ENCODE measurements at regions not wholly inside any gene's neighbourhood (a gene's known extent, or its start where the extent isn't known, plus 50 kb on each side); places are given as distances from the start of the nearest gene placed in this dataset.

- Mint-ChIP-seq H3K27ac (no peak overlapping the region), H3K4me3 (no peak overlapping the region), H3K27me3 (no peaks in the 10 kb centered on the region), H3K36me3 (no peaks in the 10 kb centered on the region), H3K9me3 (no peaks in the 10 kb centered on the region), H3K4me1 (no peaks in the 10 kb centered on the region)
Measured at GRCh38 chr1:232561381-232561780, 68.6 kb downstream of the SIPA1L2 start.

DNA sequence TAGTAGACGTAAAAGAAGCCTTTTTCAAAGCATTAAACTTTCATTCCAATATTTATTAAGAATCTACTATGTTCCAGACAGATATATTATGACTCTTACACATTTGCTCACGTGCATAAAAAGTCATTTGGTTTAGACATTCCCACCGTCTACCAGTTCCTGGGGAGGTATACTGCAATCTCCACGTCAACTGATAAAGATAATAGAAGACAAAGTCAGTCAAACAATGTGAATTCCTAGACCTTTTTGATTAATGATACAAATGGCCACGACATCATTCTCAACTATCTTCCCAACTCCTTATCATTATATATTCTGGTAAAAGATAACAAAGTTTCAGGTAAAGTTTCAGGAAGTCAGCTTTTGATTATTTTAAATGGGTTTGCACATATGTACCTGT, 69.0 kb downstream of the SIPA1L2 start:
- Mint-ChIP-seq H3K27ac (no peak overlapping the region), H3K36me3 (no peaks in the 10 kb centered on the region), H3K4me1 (no peaks in the 10 kb centered on the region), H3K4me3 (no peak overlapping the region), H3K27me3 (no peaks in the 10 kb centered on the region), H3K9me3 (no peaks in the 10 kb centered on the region)

- no peaks in the 10 kb centered on the region for H3K36me3 Mint-ChIP-seq
- no peak overlapping the region for H3K27ac Mint-ChIP-seq
- H3K9me3 Mint-ChIP-seq: no peaks in the 10 kb centered on the region
- H3K4me3 Mint-ChIP-seq: no peak overlapping the region
- no peaks in the 10 kb centered on the region for H3K27me3 Mint-ChIP-seq
- no peaks in the 10 kb centered on the region for H3K4me1 Mint-ChIP-seq
Measured at GRCh38 chr1:232558954-232559353, 71.0 kb downstream of the SIPA1L2 start.

DNA sequence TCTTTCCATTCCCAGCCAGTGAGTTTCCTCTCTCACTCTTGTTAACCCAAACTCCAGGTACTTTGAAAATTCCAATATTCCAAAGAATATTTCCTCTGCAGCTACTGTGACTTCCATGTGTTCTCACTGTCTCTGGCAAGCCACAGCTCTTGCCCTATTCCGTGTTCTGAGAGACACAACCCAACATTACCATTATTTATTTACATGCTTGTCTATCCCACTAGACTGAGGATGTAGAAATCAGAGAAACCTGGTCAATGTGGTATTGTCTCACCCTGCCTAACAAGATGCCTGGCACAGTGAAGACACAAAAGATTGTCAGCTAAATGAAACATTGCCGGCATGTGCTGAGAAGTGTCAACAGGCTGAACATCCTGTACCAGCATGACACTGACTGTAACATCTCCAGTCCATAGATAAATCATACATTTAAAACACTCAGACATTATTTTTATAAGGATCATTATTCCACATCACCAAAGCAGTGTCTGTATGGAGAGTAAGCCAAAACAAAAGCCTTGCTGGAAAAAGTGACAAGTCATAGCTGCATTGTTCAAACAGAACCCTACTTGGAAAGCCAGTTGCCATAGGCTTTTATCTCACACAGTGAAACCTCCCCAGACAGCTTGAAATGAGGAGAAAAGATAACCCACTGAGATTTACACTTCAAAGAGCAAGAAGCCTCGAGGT, 72.3 kb downstream of the SIPA1L2 start:
- Mint-ChIP-seq H3K9me3 (no peaks in the 10 kb centered on the region), H3K4me3 (no peak overlapping the region), H3K36me3 (no peaks in the 10 kb centered on the region), H3K4me1 (no peaks in the 10 kb centered on the region), H3K27me3 (no peaks in the 10 kb centered on the region), H3K27ac (no peak overlapping the region)

- H3K4me1 Mint-ChIP-seq: no peaks in the 10 kb centered on the region
- no peaks in the 10 kb centered on the region for H3K36me3 Mint-ChIP-seq
- no peaks in the 10 kb centered on the region for H3K27me3 Mint-ChIP-seq
- no peaks in the 10 kb centered on the region for H3K9me3 Mint-ChIP-seq
- no peak overlapping the region for H3K27ac Mint-ChIP-seq
- H3K4me3 Mint-ChIP-seq: no peak overlapping the region
Measured at GRCh38 chr1:232557096-232557495, 72.8 kb downstream of the SIPA1L2 start.

- Mint-ChIP-seq H3K9me3 (no peaks in the 10 kb centered on the region), H3K27me3 (no peaks in the 10 kb centered on the region), H3K4me3 (no peak overlapping the region), H3K4me1 (no peaks in the 10 kb centered on the region), H3K27ac (no peak overlapping the region), H3K36me3 (no peaks in the 10 kb centered on the region)
Measured at GRCh38 chr1:232556351-232556750, 73.6 kb downstream of the SIPA1L2 start.

DNA sequence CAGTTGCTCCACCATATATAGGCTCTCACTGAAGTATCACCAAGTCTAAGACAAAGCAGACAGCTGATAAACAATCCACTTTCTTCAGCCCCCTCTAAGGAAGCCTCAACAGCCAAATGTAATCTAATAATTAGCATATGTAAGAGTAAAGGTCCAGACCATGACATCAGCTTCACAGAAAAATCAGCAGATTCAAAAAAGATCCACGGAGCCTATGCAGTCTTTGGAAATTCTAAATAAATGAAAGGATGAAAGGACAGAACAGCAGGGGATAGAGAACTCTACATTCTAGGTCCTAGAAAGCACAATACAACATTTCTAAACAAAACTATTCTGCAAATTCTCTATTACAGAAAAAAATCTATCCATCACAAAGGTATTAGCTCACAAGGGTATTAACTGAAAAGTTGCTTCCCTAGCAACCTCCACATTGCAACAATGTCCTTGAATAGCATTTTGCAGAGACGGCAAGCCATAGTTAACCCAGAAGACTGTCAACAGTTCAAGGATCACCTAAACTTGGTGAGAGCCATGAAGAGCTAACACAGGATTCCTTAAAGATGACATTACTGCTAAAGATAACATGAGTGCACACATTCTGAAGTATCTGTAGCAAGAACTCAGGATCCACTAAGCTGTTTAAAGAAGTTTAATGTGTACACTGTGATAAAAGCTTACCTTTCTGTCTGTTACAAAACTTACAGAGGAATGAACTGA, 74.3 kb downstream of the SIPA1L2 start:
- H3K9me3 Mint-ChIP-seq: no peaks in the 10 kb centered on the region
- H3K4me1 Mint-ChIP-seq: no peaks in the 10 kb centered on the region
- no peaks in the 10 kb centered on the region for H3K36me3 Mint-ChIP-seq
- H3K27ac Mint-ChIP-seq: no peak overlapping the region
- H3K27me3 Mint-ChIP-seq: no peaks in the 10 kb centered on the region
- H3K4me3 Mint-ChIP-seq: no peak overlapping the region

DNA sequence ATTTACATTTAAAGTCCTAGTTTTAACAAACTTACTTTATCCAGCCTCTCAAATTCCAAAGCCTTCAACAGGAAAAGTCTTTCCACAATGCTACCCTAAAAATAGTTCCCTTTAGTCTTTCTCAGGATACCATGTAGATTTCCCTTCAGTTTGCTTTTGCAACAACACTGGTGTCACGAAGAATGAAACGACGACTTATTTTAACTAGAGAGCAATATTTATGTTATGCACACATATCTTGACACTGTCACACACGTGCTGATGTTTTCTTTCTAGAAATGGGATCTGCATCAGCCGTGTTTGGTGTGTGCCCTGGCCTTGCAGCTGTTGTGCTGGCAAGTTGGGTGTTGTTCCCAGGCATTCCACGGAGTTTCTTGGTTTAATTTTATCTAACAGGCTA, 75.5 kb downstream of the SIPA1L2 start:
- Mint-ChIP-seq H3K27ac (no peak overlapping the region), H3K36me3 (no peaks in the 10 kb centered on the region), H3K27me3 (no peaks in the 10 kb centered on the region), H3K4me3 (no peak overlapping the region), H3K4me1 (no peaks in the 10 kb centered on the region), H3K9me3 (no peaks in the 10 kb centered on the region)

DNA sequence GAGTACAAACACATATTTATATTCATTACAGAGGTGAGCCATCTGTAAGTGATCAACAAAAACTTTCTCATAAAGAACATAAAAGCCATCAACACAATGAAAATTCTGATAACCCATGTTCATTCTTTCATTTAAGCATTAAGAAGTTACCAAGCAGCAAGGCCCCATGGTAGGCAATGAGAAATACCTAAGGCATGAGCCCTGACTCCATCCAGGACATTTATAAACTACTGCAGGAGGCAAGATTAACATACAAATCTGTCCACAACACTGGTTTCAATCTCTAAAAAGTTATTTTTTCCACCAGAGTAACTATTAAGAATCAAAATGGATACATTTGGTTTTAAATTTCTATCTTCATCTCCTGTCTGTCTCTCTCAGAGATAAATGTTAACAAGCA, 76.1 kb downstream of the SIPA1L2 start:
- H3K27ac Mint-ChIP-seq: no peak overlapping the region
- H3K9me3 Mint-ChIP-seq: no peaks in the 10 kb centered on the region
- H3K36me3 Mint-ChIP-seq: no peaks in the 10 kb centered on the region
- H3K4me3 Mint-ChIP-seq: no peak overlapping the region
- no peaks in the 10 kb centered on the region for H3K27me3 Mint-ChIP-seq
- H3K4me1 Mint-ChIP-seq: no peaks in the 10 kb centered on the region

DNA sequence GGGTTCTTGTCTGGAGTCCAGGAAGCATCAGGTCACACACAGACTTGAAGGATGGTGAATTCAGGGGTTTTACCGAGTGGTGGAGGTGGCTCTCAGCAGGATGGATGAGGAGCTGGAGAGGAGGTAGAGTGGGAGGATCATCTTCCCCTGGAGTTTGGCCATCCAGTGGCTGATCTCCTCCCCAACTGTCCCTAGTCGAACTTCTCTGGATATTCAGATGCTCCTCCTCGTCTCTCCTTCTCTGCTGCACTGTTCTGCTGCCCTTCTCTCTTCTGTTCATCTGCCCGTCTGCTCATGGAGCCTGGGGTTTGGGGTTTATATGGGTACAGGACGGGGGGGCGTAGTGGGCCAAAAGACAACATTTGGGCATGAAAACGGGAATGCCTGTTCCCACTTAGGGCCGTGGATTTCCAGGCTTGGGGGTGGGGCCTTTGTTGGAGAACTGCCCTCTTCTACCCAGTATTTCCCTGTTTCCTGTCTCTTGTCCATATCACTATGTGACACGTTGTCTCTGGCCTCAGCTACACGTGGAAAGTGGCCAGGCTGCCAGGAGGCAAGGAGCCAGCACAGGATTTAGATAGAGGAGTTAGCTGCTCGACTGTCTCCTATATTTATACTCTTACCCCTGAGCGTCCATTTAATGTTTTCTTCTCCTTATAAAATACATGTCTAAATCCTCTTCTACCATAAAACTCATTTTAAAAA, 76.7 kb downstream of the SIPA1L2 start:
- Mint-ChIP-seq H3K27me3 (no peaks in the 10 kb centered on the region), H3K4me1 (no peaks in the 10 kb centered on the region), H3K27ac (no peak overlapping the region)

GRCh38 chr1:232551386-232551785, 78.5 kb downstream of the SIPA1L2 start:
- H3K27ac Mint-ChIP-seq: no peak overlapping the region
- no peaks in the 10 kb centered on the region for H3K36me3 Mint-ChIP-seq
- H3K9me3 Mint-ChIP-seq: no peaks in the 10 kb centered on the region
- no peaks in the 10 kb centered on the region for H3K27me3 Mint-ChIP-seq
- H3K4me1 Mint-ChIP-seq: no peaks in the 10 kb centered on the region
- H3K4me3 Mint-ChIP-seq: no peak overlapping the region

More for the DNA sequence above, 76.7 kb downstream of the SIPA1L2 start:
- no peaks in the 10 kb centered on the region for H3K9me3 Mint-ChIP-seq
- H3K4me3 Mint-ChIP-seq: no peak overlapping the region
- no peaks in the 10 kb centered on the region for H3K36me3 Mint-ChIP-seq

DNA sequence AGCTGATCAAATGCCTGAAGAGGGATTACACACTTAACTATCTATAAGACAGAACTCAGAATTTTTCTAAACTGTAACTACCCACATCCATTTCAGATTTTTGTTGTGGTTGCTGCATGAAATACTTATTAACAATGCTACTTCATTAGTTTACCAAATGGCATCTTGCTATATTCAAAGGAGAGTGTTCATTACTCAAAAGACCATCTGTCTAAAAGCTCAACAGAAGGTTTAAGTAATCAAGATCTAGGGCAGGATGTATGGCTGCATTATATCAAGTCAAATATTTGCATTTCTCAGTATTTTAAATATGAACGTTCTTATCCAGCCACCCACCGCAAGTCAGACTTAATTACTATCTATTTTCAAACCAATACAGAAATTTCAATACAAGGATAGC, 79.9 kb downstream of the SIPA1L2 start:
- no peaks in the 10 kb centered on the region for H3K4me1 Mint-ChIP-seq
- no peak overlapping the region for H3K27ac Mint-ChIP-seq
- H3K36me3 Mint-ChIP-seq: no peaks in the 10 kb centered on the region
- no peaks in the 10 kb centered on the region for H3K9me3 Mint-ChIP-seq
- H3K4me3 Mint-ChIP-seq: no peak overlapping the region
- no peaks in the 10 kb centered on the region for H3K27me3 Mint-ChIP-seq

GRCh38 chr1:232548691-232549090, 81.2 kb downstream of the SIPA1L2 start:
- Mint-ChIP-seq H3K4me1 (no peaks in the 10 kb centered on the region), H3K4me3 (no peak overlapping the region), H3K27ac (no peak overlapping the region), H3K27me3 (no peaks in the 10 kb centered on the region), H3K9me3 (no peaks in the 10 kb centered on the region), H3K36me3 (no peaks in the 10 kb centered on the region)

DNA sequence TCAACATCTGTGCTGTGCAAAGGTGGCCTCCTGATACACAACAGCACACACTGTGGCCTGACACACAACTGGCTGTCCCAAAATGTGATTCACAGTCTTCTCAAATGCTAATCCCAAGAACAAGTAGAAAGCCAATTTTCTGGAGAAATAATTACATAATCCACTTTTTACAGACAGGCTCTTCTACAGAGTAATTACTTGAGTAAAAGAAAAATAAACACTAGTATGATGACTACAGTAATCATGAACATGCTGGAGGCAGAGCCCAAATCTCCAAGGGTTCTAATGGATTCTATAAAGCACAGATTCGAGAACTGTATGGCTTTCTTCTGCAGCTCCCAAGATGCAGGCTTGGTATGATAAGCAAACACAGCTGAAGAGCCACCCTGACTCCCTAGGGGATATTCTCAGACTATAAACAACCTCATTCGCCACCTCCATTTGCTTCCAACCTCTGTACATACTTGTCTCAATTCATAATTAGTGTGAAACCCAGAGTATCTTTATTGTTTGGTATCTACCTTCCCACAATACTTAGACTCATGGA, 81.9 kb downstream of the SIPA1L2 start:
- no peak overlapping the region for H3K27ac Mint-ChIP-seq
- H3K36me3 Mint-ChIP-seq: no peaks in the 10 kb centered on the region
- H3K9me3 Mint-ChIP-seq: no peaks in the 10 kb centered on the region
- no peak overlapping the region for H3K4me3 Mint-ChIP-seq
- no peaks in the 10 kb centered on the region for H3K4me1 Mint-ChIP-seq
- H3K27me3 Mint-ChIP-seq: no peaks in the 10 kb centered on the region

- H3K9me3 Mint-ChIP-seq: no peaks in the 10 kb centered on the region
- H3K36me3 Mint-ChIP-seq: no peaks in the 10 kb centered on the region
- no peak overlapping the region for H3K4me3 Mint-ChIP-seq
- no peak overlapping the region for H3K27ac Mint-ChIP-seq
- peaks cover 9% of the 10 kb centered on the region for H3K4me1 Mint-ChIP-seq
- no peaks in the 10 kb centered on the region for H3K27me3 Mint-ChIP-seq
Measured at GRCh38 chr1:232542633-232543593, 87.0 kb downstream of the SIPA1L2 start.

Data from activated naive CD4-positive, alpha-beta T cell treated with anti-CD3 and anti-CD28 coated beads, Interleukin-2, amount 50 U/mL, for 24 hours (primary cell).